Neural cell (in vitro differentiated cells): ENCODE measurements at regions not wholly inside any gene's neighbourhood (a gene's known extent, or its start where the extent isn't known, plus 50 kb on each side); places are given as distances from the start of the nearest gene placed in this dataset.

Experiments used
- H2AFZ ChIP-seq: fragments of 200-600, 300-800 bp; sonication (generic), shearing (Covaris generic); 2 replicates; pipeline ENCODE4 v1.6.0; 2014; ENCODE audit warnings: low read depth, mild to moderate bottlenecking, antibody characterized with exemption, low read length, moderate library complexity
- H3F3A ChIP-seq: fragments of 200-600 bp; shearing (Covaris generic); 2 replicates; pipeline ENCODE4 v1.6.1; 2016; ENCODE audit warnings: mild to moderate bottlenecking, moderate library complexity, mixed read lengths, antibody characterized with exemption, low read length; ENCODE audit not compliant: insufficient read depth, poor library complexity, severe bottlenecking
- H3K27ac ChIP-seq: fragments of 200-600, 300-800 bp; sonication (generic), shearing (Covaris generic); 2 replicates; pipeline ENCODE4 v1.5.1; 2014; ENCODE audit warnings: mild to moderate bottlenecking, low read length, moderate library complexity
- H3K27me3 ChIP-seq: fragments of 300-800, 200-600 bp; sonication (generic), shearing (Covaris generic); 2 replicates; pipeline ENCODE4 v1.6.0; 2014; ENCODE audit warnings: mild to moderate bottlenecking, low read depth, low read length, moderate library complexity; ENCODE audit not compliant: insufficient read depth
- H3K36me3 ChIP-seq: fragments of 300-800, 200-600 bp; sonication (generic), shearing (Covaris generic); 2 replicates; pipeline ENCODE4 v1.5.1; 2014; ENCODE audit warnings: mild to moderate bottlenecking, antibody characterized with exemption, low read length, moderate library complexity; ENCODE audit not compliant: insufficient read depth
- H3K4me2 ChIP-seq: fragments of 300-800, 200-600 bp; sonication (generic), shearing (Covaris generic); 2 replicates; pipeline ENCODE4 v1.6.0; 2014; ENCODE audit warnings: mild to moderate bottlenecking, low read length
- H3K4me3 ChIP-seq: fragments of 300-800, 200-600 bp; sonication (generic), shearing (Covaris generic); 2 replicates; pipeline ENCODE4 v1.5.1; 2014; ENCODE audit warnings: mild to moderate bottlenecking, low read length, moderate library complexity
- H3K79me2 ChIP-seq: fragments of 200-600 bp; shearing (Covaris generic); replicated peaks from 2 replicates; pipeline ENCODE4 v1.6.0; 2014; ENCODE audit warnings: mild to moderate bottlenecking, low read length, moderate library complexity; ENCODE audit not compliant: insufficient read depth
- H3K9ac ChIP-seq: fragments of 300-800, 200-600 bp; sonication (generic), shearing (Covaris generic); 2 replicates; pipeline ENCODE4 v1.6.1; 2016; ENCODE audit warnings: mild to moderate bottlenecking, low read length, mixed read lengths
- H3K9me2 ChIP-seq: fragments of 200-600 bp; shearing (Covaris generic); 2 replicates; pipeline ENCODE4 v1.6.1; 2016; ENCODE audit warnings: mild to moderate bottlenecking, low read length, mixed read lengths; ENCODE audit not compliant: insufficient read depth
- H3K9me3 ChIP-seq: fragments of 200-600, 300-800 bp; sonication (generic), shearing (Covaris generic); 2 replicates; pipeline ENCODE4 v1.6.1; 2016; ENCODE audit warnings: mild to moderate bottlenecking, mixed run types, low read length, moderate library complexity, mixed read lengths
- H4K20me1 ChIP-seq: fragments of 200-600 bp; shearing (Covaris generic); 2 replicates; pipeline ENCODE4 v1.6.1; 2016; ENCODE audit warnings: mild to moderate bottlenecking, mixed run types; ENCODE audit not compliant: insufficient read depth
- EP300 ChIP-seq: fragments of 450-650 bp; conservative IDR thresholded peaks from 2 replicates; pipeline ENCODE4 v1.6.1; 2014; ENCODE audit warnings: antibody characterized with exemption, mild to moderate bottlenecking, moderate library complexity; ENCODE audit not compliant: poor library complexity, severe bottlenecking
- EZH2 ChIP-seq: fragments of 200-600, 300-800 bp; shearing (Covaris generic), sonication (generic); IDR thresholded peaks from 2 replicates; pipeline ENCODE4 v1.6.1; 2014; ENCODE audit warnings: antibody characterized with exemption, low read length, borderline replicate concordance, mild to moderate bottlenecking; ENCODE audit not compliant: insufficient read depth, poor library complexity, severe bottlenecking
- MXI1 ChIP-seq: fragments of 450-650 bp; conservative IDR thresholded peaks from 2 replicates; pipeline ENCODE4 v1.6.1; 2014; ENCODE audit warnings: antibody characterized with exemption, mild to moderate bottlenecking; ENCODE audit not compliant: poor library complexity, severe bottlenecking
- POLR2AphosphoS5 ChIP-seq: IDR thresholded peaks from 2 replicates; pipeline ENCODE4 v1.6.1; 2012
- RAD21 ChIP-seq: fragments of 450-650 bp; conservative IDR thresholded peaks from 2 replicates; pipeline ENCODE4 v1.6.1; 2014; ENCODE audit warnings: antibody characterized with exemption, mild to moderate bottlenecking, moderate library complexity
- REST ChIP-seq: IDR thresholded peaks from 2 replicates; pipeline ENCODE4 v1.6.1; 2012; ENCODE audit warnings: borderline replicate concordance
- SMC3 ChIP-seq: fragments of 450-650 bp; conservative IDR thresholded peaks from 2 replicates; pipeline ENCODE4 v1.6.1; 2014; ENCODE audit warnings: antibody characterized with exemption, mild to moderate bottlenecking, moderate library complexity; ENCODE audit not compliant: poor library complexity
- TAF1 ChIP-seq: IDR thresholded peaks from 2 replicates; pipeline ENCODE4 v1.6.1; 2012; ENCODE audit warnings: low read depth
- TF ChIP-seq, protein P1 (sequence below): fragments of 450-650 bp; IDR thresholded peaks from 2 replicates; pipeline ENCODE4 v1.5.1; 2014; ENCODE audit warnings: antibody characterized with exemption, mild to moderate bottlenecking, moderate library complexity; ENCODE audit not compliant: poor library complexity, severe bottlenecking

- no peak for TF ChIP-seq TAF1
- no peak for TF ChIP-seq SMC3
- no peak for TF ChIP-seq EZH2
- no peak for TF ChIP-seq REST
- TF ChIP-seq MXI1, result no peak
- TF ChIP-seq, protein P1, sequence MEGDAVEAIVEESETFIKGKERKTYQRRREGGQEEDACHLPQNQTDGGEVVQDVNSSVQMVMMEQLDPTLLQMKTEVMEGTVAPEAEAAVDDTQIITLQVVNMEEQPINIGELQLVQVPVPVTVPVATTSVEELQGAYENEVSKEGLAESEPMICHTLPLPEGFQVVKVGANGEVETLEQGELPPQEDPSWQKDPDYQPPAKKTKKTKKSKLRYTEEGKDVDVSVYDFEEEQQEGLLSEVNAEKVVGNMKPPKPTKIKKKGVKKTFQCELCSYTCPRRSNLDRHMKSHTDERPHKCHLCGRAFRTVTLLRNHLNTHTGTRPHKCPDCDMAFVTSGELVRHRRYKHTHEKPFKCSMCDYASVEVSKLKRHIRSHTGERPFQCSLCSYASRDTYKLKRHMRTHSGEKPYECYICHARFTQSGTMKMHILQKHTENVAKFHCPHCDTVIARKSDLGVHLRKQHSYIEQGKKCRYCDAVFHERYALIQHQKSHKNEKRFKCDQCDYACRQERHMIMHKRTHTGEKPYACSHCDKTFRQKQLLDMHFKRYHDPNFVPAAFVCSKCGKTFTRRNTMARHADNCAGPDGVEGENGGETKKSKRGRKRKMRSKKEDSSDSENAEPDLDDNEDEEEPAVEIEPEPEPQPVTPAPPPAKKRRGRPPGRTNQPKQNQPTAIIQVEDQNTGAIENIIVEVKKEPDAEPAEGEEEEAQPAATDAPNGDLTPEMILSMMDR, result no peak
- no peak for TF ChIP-seq POLR2AphosphoS5
- TF ChIP-seq RAD21, result no peak
- no peak for TF ChIP-seq EP300
- Histone ChIP-seq H2AFZ (no peak overlapping the region), H3K9me3 (no peaks in the 10 kb centered on the region), H3K9me2 (no peaks in the 10 kb centered on the region), H3K27me3 (no peaks in the 10 kb centered on the region), H3K9ac (no peak overlapping the region), H3K4me3 (no peak overlapping the region), H3F3A (no peaks in the 10 kb centered on the region), H3K27ac (no peak overlapping the region), H3K4me2 (no peak overlapping the region), H3K36me3 (no peaks in the 10 kb centered on the region), H3K79me2 (no peaks in the 10 kb centered on the region), H4K20me1 (no peaks in the 10 kb centered on the region)
Measured at GRCh38 chr5:152912924-152913323, 507.8 kb upstream of the NMUR2 start.

DNA sequence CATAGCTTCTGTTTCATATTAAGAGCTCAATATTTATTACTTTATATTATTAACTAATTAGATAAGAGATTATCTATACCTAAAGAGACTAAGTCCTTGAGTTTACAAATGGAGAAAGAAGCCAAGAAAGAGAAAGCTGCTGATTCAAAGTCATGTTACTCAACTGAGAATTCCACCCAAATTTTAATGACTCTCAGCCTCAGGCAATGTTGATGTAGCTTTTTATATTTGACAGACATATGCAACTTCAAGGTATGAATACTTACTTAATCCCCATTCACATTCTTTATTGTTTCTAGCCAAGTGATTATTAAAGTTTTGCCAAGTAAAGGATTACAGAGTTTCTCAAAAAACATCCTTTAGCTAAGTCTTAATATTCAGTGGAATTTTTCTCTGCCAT lies 527.5 kb upstream of the NMUR2 start:
- no peak overlapping the region for H2AFZ ChIP-seq
- H3F3A ChIP-seq, result no peaks in the 10 kb centered on the region
- H3K36me3 ChIP-seq, result no peaks in the 10 kb centered on the region
- no peaks in the 10 kb centered on the region for H3K27me3 ChIP-seq
- H3K4me2 ChIP-seq, result no peak overlapping the region
- H3K4me3 ChIP-seq, result no peak overlapping the region
- no peaks in the 10 kb centered on the region for H4K20me1 ChIP-seq
- H3K9ac ChIP-seq, result no peak overlapping the region
- no peaks in the 10 kb centered on the region for H3K79me2 ChIP-seq
- no peaks in the 10 kb centered on the region for H3K9me2 ChIP-seq
- no peak overlapping the region for H3K27ac ChIP-seq
- TF ChIP-seq TAF1 (no peak), EZH2 (no peak), MXI1 (no peak), POLR2AphosphoS5 (no peak), RAD21 (no peak), EP300 (no peak), SMC3 (no peak), REST (no peak)
- TF ChIP-seq, protein P1, result no peak
- H3K9me3 ChIP-seq, result no peaks in the 10 kb centered on the region
